HG02588 (cell line): ENCODE measurements at regions not wholly inside any gene's neighbourhood (a gene's known extent, or its start where the extent isn't known, plus 50 kb on each side); places are given as distances from the start of the nearest gene placed in this dataset.

ENCODE experiments used
- ATAC-seq: cut with Tn5 transposase; IDR thresholded peaks from one replicate; pipeline ENCODE4 v1.9.1; 2021; ENCODE audit warnings: mild to moderate bottlenecking, moderate library complexity; ENCODE audit not compliant: unreplicated experiment

GRCh38 chr10:10500937-10501336 is 516.7 kb upstream of the CELF2 start:
- ATAC-seq, result no peak

GRCh38 chr10:10503772-10504171 is 513.9 kb upstream of the CELF2 start:
- ATAC-seq, result no peak

- no peak for ATAC-seq
Observed at GRCh38 chr10:10508211-10508610, 509.5 kb upstream of the CELF2 start.

GRCh38 chr10:10510179-10510578 is 507.5 kb upstream of the CELF2 start:
- no peak for ATAC-seq

GRCh38 chr10:10513067-10513466 is 504.6 kb upstream of the CELF2 start:
- no peak for ATAC-seq

- no peak for ATAC-seq
Observed at GRCh38 chr10:10513898-10514297, 503.8 kb upstream of the CELF2 start.

GRCh38 chr10:10514797-10515196 is 502.9 kb upstream of the CELF2 start:
- no peak for ATAC-seq

GRCh38 chr10:10515479-10516204 is 502.0 kb upstream of the CELF2 start:
- ATAC-seq, result no peak

GRCh38 chr10:10516346-10517130 is 501.1 kb upstream of the CELF2 start:
- no peak for ATAC-seq

GRCh38 chr10:10517866-10518265 is 499.8 kb upstream of the CELF2 start:
- no peak for ATAC-seq

- ATAC-seq, result no peak
Observed at GRCh38 chr10:10519674-10520073, 498.0 kb upstream of the CELF2 start.

GRCh38 chr10:10520491-10521385 is 496.9 kb upstream of the CELF2 start:
- ATAC-seq, result peak; percentile 92

GRCh38 chr10:10526846-10527245 is 490.8 kb upstream of the CELF2 start:
- ATAC-seq, result no peak

GRCh38 chr10:10527861-10528562 is 489.7 kb upstream of the CELF2 start:
- ATAC-seq, result no peak

- no peak for ATAC-seq
Observed at GRCh38 chr10:10528563-10528910, 489.1 kb upstream of the CELF2 start.

- no peak for ATAC-seq
Observed at GRCh38 chr10:10530313-10530712, 487.4 kb upstream of the CELF2 start.

- ATAC-seq, result no peak
Observed at GRCh38 chr10:10532236-10532635, 485.4 kb upstream of the CELF2 start.

GRCh38 chr10:10532826-10533225 is 484.8 kb upstream of the CELF2 start:
- no peak for ATAC-seq

GRCh38 chr10:10533437-10533836 is 484.2 kb upstream of the CELF2 start:
- no peak for ATAC-seq

GRCh38 chr10:10538326-10538725 is 479.3 kb upstream of the CELF2 start:
- no peak for ATAC-seq

GRCh38 chr10:10540398-10540797 is 477.3 kb upstream of the CELF2 start:
- no peak for ATAC-seq
